Karpas-422 (cell line): ENCODE measurements at regions not wholly inside any gene's neighbourhood (a gene's known extent, or its start where the extent isn't known, plus 50 kb on each side); places are given as distances from the start of the nearest gene placed in this dataset.
A peak's percentile ranks its signal among the peaks of the same experiment; 100 is the strongest.

Experiments
- DNase-seq: peaks from one replicate; pipeline ENCODE4 v3.0.0-alpha.2; 2015
- H2AFZ ChIP-seq: fragments of 200-600 bp; sonication (generic); 2 replicates; pipeline ENCODE4 v1.6.1; 2014; ENCODE audit warnings: antibody characterized with exemption, low read length, mixed read lengths
- H3K27ac ChIP-seq: fragments of 200-600 bp; sonication (generic); 2 replicates; pipeline ENCODE4 v1.5.1; 2014; ENCODE audit warnings: mild to moderate bottlenecking, low read length, moderate library complexity
- H3K27me3 ChIP-seq: fragments of 200-600 bp; sonication (generic); 2 replicates; pipeline ENCODE4 v1.6.1; 2014; ENCODE audit warnings: low read length, mixed read lengths
- H3K36me3 ChIP-seq: fragments of 200-600 bp; sonication (generic); 2 replicates; pipeline ENCODE4 v1.6.1; 2014; ENCODE audit warnings: low read length, mixed read lengths; ENCODE audit not compliant: insufficient read depth
- H3K4me1 ChIP-seq: fragments of 200-600 bp; sonication (generic); 2 replicates; pipeline ENCODE4 v1.6.1; 2014; ENCODE audit warnings: mild to moderate bottlenecking, low read length, mixed read lengths
- H3K4me2 ChIP-seq: fragments of 200-600 bp; sonication (generic); 2 replicates; pipeline ENCODE4 v1.6.1; 2014; ENCODE audit warnings: low read length, low read depth, mild to moderate bottlenecking; ENCODE audit not compliant: poor library complexity, severe bottlenecking
- H3K4me3 ChIP-seq: fragments of 200-600 bp; sonication (generic); 2 replicates; pipeline ENCODE4 v1.5.1; 2014; ENCODE audit warnings: mild to moderate bottlenecking, antibody characterized with exemption, low read length, mixed read lengths
- H3K79me2 ChIP-seq: fragments of 200-600 bp; sonication (generic); 2 replicates; pipeline ENCODE4 v1.6.1; 2014; ENCODE audit warnings: mild to moderate bottlenecking, low read length, mixed read lengths
- H3K9ac ChIP-seq: fragments of 200-600 bp; sonication (generic); 2 replicates; pipeline ENCODE4 v1.6.0; 2014; ENCODE audit warnings: low read length
- H3K9me2 ChIP-seq: fragments of 200-600 bp; sonication (generic), shearing (Covaris generic); replicated peaks from 2 replicates; pipeline ENCODE4 v1.6.0; 2014; ENCODE audit warnings: mild to moderate bottlenecking, low read length, moderate library complexity; ENCODE audit not compliant: insufficient read depth
- H3K9me3 ChIP-seq: fragments of 300-700, 200-600 bp; sonication (generic); 2 replicates; pipeline ENCODE4 v1.6.1; 2014; ENCODE audit warnings: low read length, mixed read lengths
- H4K20me1 ChIP-seq: fragments of 200-600 bp; sonication (generic); 2 replicates; pipeline ENCODE4 v1.6.1; 2014; ENCODE audit warnings: mild to moderate bottlenecking, antibody characterized with exemption, low read length, low read depth; ENCODE audit not compliant: insufficient read depth

GRCh38 chr2:230660294-230661060 is 52.2 kb upstream of the CAB39 start:
- Histone ChIP-seq H4K20me1 (no peaks in the 10 kb centered on the region), H3K4me1 (peaks cover 8% of the 10 kb centered on the region; the same call in 1 of the 2 replicates), H3K27me3 (no peaks in the 10 kb centered on the region), H3K36me3 (no peaks in the 10 kb centered on the region), H3K9ac (no peak overlapping the region), H3K4me2 (no peak overlapping the region), H3K9me3 (no peaks in the 10 kb centered on the region), H3K79me2 (no peaks in the 10 kb centered on the region), H3K4me3 (no peak overlapping the region), H3K9me2 (no peaks in the 10 kb centered on the region), H2AFZ (no peak overlapping the region), H3K27ac (no peak overlapping the region)
- DNase-seq: no peak

DNA sequence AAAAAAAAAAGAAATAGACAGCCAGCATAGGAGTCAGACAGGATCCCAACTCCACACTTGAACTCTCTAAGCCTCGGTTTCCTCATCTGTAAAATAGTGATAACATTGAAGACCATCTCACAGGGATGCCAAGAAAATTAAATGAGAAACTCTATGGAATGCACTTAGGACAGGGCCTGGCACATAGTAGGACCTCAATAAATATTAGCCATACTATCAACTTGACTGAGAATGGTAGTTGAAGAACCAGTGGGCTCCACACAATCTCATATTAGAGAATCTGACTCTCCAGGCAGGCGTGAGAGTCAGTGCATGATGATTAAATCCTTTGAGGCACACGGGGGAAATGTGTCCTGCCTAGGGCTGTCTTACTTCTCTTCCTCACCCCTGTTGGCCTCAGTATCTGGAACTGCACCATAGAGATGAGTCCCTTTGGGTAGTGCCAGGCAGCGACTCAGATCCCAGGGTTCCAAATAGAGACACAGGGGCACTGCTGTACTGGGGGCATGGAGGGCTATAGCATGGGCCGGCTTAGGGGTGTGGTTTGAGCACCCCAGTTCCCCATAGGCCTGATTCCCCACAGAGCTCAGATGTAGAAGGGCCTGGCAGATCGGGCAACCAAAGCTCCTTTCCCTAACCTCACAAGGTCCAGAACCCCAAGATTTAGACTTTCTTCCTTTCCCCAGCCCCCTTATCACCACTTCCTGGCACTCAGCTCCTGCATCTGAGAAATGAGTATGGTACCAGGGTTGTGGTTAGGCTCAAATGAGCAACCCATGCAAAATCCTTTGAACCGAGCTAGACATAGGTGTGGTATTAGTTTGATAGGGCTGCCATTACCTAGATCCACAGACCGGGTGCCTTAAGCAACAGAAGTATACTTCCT is 51.3 kb upstream of the CAB39 start:
- H3K36me3 ChIP-seq: no peaks in the 10 kb centered on the region
- peaks cover 8% of the 10 kb centered on the region; the same call in 1 of the 2 replicates for H3K4me1 ChIP-seq
- no peak overlapping the region for H3K4me3 ChIP-seq
- no peak overlapping the region for H3K4me2 ChIP-seq
- no peaks in the 10 kb centered on the region for H3K9me2 ChIP-seq
- no peaks in the 10 kb centered on the region for H4K20me1 ChIP-seq
- no peak for DNase-seq
- H3K27ac ChIP-seq: no peak overlapping the region
- no peaks in the 10 kb centered on the region for H3K9me3 ChIP-seq
- peak overlapping the region; percentile 7; the same call in 1 of the 2 replicates for H2AFZ ChIP-seq
- H3K27me3 ChIP-seq: no peaks in the 10 kb centered on the region
- H3K79me2 ChIP-seq: no peaks in the 10 kb centered on the region
- H3K9ac ChIP-seq: no peak overlapping the region
